ENCODE measurements at regions not wholly inside any gene's neighbourhood (a gene's known extent, or its start where the extent isn't known, plus 50 kb on each side); places are given as distances from the start of the nearest gene placed in this dataset.

GRCh38 chr16:73616166-73616753 is 568.3 kb upstream of the ZFHX3 start:
- no peak for TF ChIP-seq CTCF (conservative IDR thresholded peaks at IDR 0.05; ENCODE audit: low read length)
- no peak for TF ChIP-seq EZH2phosphoT487 (IDR thresholded peaks at IDR 0.05; ENCODE audit: borderline replicate concordance, low read depth, low read length)

Measured in OCI-LY7 (cell line).